GM12891 (cell line): ENCODE measurements at regions not wholly inside any gene's neighbourhood (a gene's known extent, or its start where the extent isn't known, plus 50 kb on each side); places are given as distances from the start of the nearest gene placed in this dataset.

Experiments used
- DNase-seq: peaks from one replicate; pipeline ENCODE4 v3.0.0; 2011; ENCODE audit warnings: low spot score; ENCODE audit not compliant: insufficient read length
- FAIRE-seq: peaks from 2 replicates; lab custom pipeline; 2011; peaks lifted over from hg19 to GRCh38; lab: Jason Lieb, UNC
- PAX5 ChIP-seq: IDR thresholded peaks from 2 replicates; pipeline ENCODE4 v1.6.1; 2011; ENCODE audit warnings: low read length, moderate library complexity, mild to moderate bottlenecking; ENCODE audit not compliant: insufficient read depth, severe bottlenecking
- POLR2A ChIP-seq: IDR thresholded peaks from 2 replicates; pipeline ENCODE4 v1.6.1; 2011; ENCODE audit warnings: low read depth, low read length, control low read depth
- POLR2AphosphoS5 ChIP-seq: IDR thresholded peaks from 2 replicates; pipeline ENCODE4 v1.6.1; 2011; ENCODE audit warnings: low read depth, low read length, control low read depth
- POU2F2 ChIP-seq: IDR thresholded peaks from 2 replicates; pipeline ENCODE4 v1.6.1; 2011; ENCODE audit warnings: low read depth, mild to moderate bottlenecking, control low read depth, low read length, moderate library complexity
- SPI1 ChIP-seq: IDR thresholded peaks from 2 replicates; pipeline ENCODE4 v1.6.1; 2011; ENCODE audit warnings: low read depth, low read length, control low read depth
- TAF1 ChIP-seq: IDR thresholded peaks from 2 replicates; pipeline ENCODE4 v1.6.1; 2011; ENCODE audit warnings: low read depth, low read length, control low read depth

DNA sequence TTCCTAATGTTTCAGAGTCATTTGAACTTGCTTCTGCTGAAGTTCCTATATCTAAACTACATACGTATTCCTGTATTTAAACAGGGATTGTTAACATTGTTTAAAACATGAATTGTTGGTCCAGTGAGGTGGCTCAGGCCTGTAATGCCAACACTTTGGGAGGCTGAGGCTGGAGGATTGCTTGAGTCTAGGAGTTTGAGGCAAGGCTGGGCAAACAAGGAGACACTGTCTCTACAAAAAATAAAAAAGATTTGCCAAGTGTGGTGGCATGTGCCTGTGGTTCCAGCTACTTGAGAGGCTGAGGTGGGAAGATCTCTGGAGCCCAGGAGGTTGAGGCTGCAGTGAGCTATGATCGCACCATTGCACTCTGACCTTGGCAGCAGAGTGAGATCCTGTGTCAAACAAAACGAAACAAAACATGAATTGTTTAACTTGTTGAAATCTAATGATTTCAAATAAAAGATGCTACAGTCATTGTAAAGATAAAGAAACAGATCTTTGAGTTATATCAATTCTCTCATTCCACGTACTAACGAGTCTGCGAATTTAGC lies 809.4 kb downstream of the TYW1 start:
- TF ChIP-seq POU2F2 (no peak), PAX5 (no peak), POLR2AphosphoS5 (no peak), TAF1 (no peak), POLR2A (no peak), SPI1 (no peak)
- no peak for FAIRE-seq
- no peak for DNase-seq

DNA sequence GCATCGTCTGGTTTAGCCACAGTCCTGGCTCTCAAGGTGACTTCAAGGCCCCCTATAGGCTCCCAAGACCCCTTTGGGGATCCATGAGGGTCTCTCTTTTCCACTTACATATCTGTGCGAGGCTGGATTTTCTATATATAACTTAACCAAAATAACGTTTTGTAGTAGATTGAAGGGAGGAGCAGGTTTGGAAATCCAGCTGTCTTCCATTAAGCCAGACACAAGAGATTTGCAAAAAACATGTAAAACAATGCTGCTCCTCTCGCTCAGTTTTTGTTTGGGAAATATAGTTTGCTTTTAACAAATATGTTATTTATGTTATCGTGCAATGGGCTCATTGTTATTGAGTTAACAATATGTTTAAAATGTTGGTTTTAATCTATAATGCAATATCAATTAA lies 811.2 kb downstream of the TYW1 start:
- TF ChIP-seq SPI1 (no peak), POU2F2 (no peak), PAX5 (no peak), TAF1 (no peak), POLR2A (no peak), POLR2AphosphoS5 (no peak)
- FAIRE-seq, result no peak
- DNase-seq, result no peak

DNA sequence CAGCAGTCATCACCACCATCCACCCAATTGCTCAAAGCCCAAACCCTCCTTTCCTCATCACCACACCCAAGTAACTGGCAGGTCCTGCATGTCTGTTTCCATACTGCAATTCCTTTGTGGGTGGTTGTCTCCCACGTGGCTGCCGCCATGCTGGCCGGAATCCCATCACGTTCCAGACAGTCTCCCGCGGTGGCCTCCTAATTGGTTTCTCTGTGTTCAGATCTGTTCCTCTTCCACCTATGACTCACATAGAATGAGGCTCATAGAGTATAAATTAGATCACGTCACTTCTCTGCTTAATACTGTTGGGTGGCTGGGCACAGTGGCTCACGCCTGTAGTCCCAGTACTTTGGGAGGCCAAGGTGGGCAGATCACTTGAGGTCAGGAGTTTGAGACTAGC lies 813.0 kb downstream of the TYW1 start:
- DNase-seq (no peak), FAIRE-seq (no peak)
- TF ChIP-seq TAF1, result no peak
- no peak for TF ChIP-seq POU2F2
- no peak for TF ChIP-seq PAX5
- no peak for TF ChIP-seq POLR2AphosphoS5
- TF ChIP-seq POLR2A, result no peak
- no peak for TF ChIP-seq SPI1

DNA sequence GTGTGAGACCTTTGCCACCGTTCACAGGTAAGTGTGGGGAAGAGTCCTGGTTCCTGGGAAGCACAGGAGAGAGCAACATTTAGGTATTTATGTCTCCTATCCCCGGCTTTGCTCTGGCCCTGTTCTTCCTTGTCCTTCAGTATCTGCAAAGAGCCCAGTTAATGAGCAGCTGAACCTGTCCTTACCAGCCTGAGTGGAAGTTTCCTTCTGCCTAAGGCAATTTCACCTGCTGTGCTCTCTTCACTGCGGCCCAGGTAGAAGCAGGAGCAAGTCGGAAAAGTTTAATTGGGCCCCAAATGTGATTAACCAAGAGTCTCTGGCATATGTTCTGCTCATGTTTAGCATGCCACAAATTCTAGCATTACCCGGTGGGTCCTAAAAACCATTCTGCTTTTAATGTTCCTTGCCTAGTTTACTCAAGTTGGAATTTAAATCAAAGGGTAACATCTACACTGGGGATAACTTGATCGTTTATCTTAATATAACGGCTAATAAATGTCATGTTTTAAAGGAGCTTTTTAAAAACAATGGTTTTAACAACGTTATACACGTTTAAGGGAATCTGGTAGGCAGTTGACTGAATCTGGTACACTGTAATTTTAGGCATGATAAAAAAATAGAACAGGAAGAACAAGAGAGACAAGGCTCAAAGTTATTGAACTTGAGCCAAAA lies 817.1 kb downstream of the TYW1 start:
- FAIRE-seq (no peak), DNase-seq (no peak)
- TF ChIP-seq PAX5 (no peak), POLR2A (no peak), SPI1 (no peak), POU2F2 (no peak), TAF1 (no peak)

DNA sequence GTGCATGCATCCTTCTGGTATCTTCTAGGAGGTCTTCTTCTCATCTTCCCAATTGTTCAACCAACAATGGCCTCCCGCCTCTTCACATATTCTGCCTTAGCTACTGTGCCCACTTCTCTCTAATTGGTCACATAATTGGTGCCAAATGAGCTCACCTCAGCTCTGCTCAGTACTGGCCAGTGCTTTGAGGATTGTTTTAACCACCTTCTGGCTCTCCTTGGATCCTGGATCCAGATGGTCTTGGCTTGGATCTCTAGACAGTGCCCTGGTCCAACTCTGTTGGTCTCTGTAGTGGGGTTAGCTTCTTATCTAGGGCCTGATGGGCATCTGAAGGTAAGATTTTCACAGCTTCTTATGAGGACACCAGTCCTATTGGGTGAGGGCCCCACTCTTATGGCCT lies 820.8 kb downstream of the TYW1 start:
- TF ChIP-seq POU2F2, result no peak
- no peak for TF ChIP-seq PAX5
- TF ChIP-seq TAF1, result no peak
- TF ChIP-seq SPI1, result no peak
- no peak for TF ChIP-seq POLR2AphosphoS5
- TF ChIP-seq POLR2A, result no peak
- DNase-seq, result no peak
- FAIRE-seq, result no peak

DNA sequence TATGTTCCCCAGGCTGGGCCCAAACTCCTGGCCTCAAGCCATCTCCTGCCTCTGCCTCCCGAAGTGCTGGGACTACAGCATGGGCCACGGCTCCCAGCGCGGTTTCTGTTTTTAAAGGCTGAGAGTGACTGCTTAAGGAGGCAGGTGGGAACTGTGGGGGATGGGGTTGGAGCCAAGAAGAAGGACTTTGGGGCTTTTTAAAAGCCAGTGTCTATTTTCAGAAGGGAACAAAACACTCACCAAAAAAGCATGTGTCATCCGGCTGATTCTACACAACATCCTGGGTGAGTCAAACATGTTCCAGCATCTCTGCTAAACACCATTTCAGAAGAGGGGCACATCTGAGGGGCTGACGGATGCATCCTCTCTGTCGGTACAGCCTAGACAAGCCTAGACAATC lies 824.5 kb downstream of the TYW1 start:
- no peak for TF ChIP-seq SPI1
- FAIRE-seq (no peak), DNase-seq (no peak)

DNA sequence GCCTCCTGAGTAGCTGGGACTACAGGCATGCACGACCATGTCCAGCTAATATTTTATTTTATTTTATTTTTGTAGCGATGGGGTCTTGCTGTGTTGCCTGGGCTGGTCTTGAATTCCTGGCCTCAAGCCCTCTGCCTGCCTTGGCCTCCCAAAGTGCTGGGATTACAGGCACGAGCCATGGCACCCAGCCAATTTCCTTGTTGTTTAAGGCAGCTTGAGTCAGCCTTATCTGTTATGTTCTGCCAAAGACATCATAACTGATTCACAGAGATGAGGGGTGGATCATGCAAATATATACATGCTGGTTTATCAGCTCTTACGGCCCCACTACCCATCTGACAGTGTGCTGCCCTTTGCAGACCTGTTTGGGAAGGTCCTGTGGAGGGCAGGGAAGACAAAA lies 826.7 kb downstream of the TYW1 start:
- DNase-seq (no peak), FAIRE-seq (no peak)
- TF ChIP-seq POLR2AphosphoS5 (no peak), TAF1 (no peak), PAX5 (no peak), POU2F2 (no peak), SPI1 (no peak), POLR2A (no peak)

DNA sequence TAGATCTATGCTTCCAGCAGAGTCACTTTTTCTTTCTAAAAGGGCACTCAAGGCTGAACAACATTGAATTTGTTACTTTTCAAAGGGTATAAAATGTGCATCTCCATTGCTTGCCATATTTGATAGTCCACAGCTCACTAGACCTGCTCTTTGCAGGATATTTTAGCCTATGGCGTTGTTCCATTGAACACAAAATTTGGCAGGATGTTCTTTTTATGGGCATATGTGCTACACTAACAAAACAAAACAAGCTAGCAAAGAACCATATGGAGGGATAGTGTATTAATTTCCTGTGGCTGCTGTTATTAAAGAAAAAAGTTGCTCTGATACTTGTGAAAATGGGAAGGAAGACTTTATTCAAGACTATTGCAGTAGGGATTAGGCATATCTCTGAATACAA lies 828.7 kb downstream of the TYW1 start:
- no peak for FAIRE-seq
- no peak for DNase-seq
- no peak for TF ChIP-seq POLR2A
- no peak for TF ChIP-seq TAF1
- TF ChIP-seq POU2F2, result no peak
- no peak for TF ChIP-seq PAX5
- no peak for TF ChIP-seq POLR2AphosphoS5
- TF ChIP-seq SPI1, result no peak

DNA sequence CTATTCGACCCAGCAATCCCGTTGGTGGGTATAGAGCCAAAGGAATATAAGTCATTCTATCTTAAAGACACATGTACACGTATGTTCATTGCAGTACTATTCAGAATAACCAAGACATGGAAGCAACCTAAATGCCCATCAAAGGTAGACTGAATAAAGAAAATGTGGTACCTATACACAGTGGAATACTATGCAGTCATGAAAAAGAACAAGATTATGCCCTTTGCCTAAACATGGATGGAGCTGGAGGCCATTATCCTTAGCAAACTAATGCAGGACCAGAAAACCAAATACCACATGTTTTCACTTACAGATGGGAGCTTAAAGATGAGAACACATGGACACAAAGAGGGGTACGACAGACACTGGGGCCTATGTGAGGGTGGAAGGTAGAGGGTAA lies 845.3 kb downstream of the TYW1 start:
- no peak for DNase-seq
- no peak for TF ChIP-seq SPI1
- TF ChIP-seq PAX5, result no peak
- no peak for TF ChIP-seq TAF1
- no peak for TF ChIP-seq POLR2A
- FAIRE-seq, result no peak

DNA sequence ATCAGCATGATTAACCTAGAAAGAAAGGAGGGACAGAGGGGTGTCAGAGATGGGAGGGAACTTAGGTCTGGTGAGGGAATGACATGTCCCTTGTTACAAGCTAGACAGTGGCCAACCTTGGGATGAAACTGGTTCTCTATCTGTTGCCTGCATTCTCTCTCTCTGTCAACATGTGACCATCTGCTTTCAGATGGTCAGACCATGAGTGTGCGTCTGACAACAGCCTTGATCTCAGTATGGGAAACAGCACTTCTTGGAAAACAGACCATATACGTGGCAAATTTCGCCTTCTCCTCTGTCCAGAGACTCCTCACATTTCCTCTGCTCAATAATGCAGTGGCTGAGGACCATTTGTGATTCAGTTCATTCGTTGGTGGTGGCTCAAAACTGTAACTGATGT lies 845.9 kb downstream of the TYW1 start:
- DNase-seq, result no peak
- TF ChIP-seq POU2F2 (no peak), POLR2A (no peak), POLR2AphosphoS5 (no peak), TAF1 (no peak), SPI1 (no peak), PAX5 (no peak)
- no peak for FAIRE-seq

DNA sequence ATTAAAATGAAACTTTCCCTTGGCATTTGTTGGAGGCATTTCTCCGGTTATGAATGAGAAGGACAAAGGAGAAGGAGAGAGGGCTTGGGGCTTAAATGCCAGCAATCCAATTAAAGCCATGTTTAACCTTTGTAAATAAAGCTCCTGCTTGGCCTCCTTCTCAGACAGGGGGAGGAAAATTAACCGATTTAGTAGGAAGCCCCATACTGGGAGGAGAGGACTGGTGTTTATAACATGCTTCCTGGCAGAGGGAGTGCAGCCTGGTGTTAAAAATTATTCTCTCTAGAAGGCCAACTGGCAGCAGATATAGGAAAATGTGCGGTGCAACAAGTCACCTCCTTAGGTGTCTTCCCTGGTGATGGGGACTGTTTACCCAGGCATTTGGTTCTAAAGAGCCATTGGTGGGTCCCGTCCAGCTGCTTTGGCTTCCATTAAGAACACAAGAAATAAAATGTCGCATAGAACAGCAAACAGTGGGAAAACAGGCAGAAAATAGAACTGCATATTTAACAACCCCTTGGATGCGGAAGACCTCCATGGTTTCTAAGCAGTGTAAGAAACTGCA lies 846.5 kb downstream of the TYW1 start:
- no peak for DNase-seq
- FAIRE-seq, result no peak
- TF ChIP-seq PAX5 (no peak), TAF1 (no peak), POLR2AphosphoS5 (no peak), POU2F2 (no peak), POLR2A (no peak), SPI1 (no peak)
